ENCODE measurements at regions not wholly inside any gene's neighbourhood (a gene's known extent, or its start where the extent isn't known, plus 50 kb on each side); places are given as distances from the start of the nearest gene placed in this dataset.

GRCh38 chr11:69368119-69368880, 74.3 kb downstream of the MYEOV start:
- no peak for DNase-seq
- no peak overlapping the region for H3K27ac Mint-ChIP-seq

GRCh38 chr11:69369210-69369825, 75.4 kb downstream of the MYEOV start:
- H3K36me3 Mint-ChIP-seq, result peaks cover 0 to 5% (median 0%) of the 10 kb centered on the region in 3 donors
- POLR2A ChIA-PET, result no interaction called here
- DNase-seq (no peak), ATAC-seq (no peak)
- H3K27ac Mint-ChIP-seq, result no peak overlapping the region
- peaks cover 0 to 10% (median 0%) of the 10 kb centered on the region in 4 donors for H3K4me1 Mint-ChIP-seq
- peaks cover 0 to 5% (median 0%) of the 10 kb centered on the region in 9 donors for H3K9me3 Mint-ChIP-seq
- H3K27me3 Mint-ChIP-seq, result peaks cover 0 to 17% (median 2%) of the 10 kb centered on the region in 5 donors
- H3K4me3 Mint-ChIP-seq, result no peak overlapping the region

More at GRCh38 chr11:69368119-69368880, 74.3 kb downstream of the MYEOV start:
- peaks cover 0 to 10% (median 0%) of the 10 kb centered on the region in 4 donors for H3K4me1 Mint-ChIP-seq
- H3K27me3 Mint-ChIP-seq, result peaks cover 0 to 17% (median 2%) of the 10 kb centered on the region in 5 donors
- no peak overlapping the region for H3K4me3 Mint-ChIP-seq
- H3K9me3 Mint-ChIP-seq, result peaks cover 0 to 5% (median 0%) of the 10 kb centered on the region in 9 donors
- no peak for ATAC-seq
- POLR2A ChIA-PET, result no interaction called here
- H3K36me3 Mint-ChIP-seq, result peaks cover 0 to 5% (median 0%) of the 10 kb centered on the region in 3 donors

- no peak overlapping the region for H3K27ac Mint-ChIP-seq
- DNase-seq (no peak), ATAC-seq (no peak)
- H3K9me3 Mint-ChIP-seq, result peaks cover 0 to 5% (median 0%) of the 10 kb centered on the region in 9 donors
- H3K4me1 Mint-ChIP-seq, result peaks cover 0 to 10% (median 0%) of the 10 kb centered on the region in 4 donors
- H3K36me3 Mint-ChIP-seq, result peaks cover 0 to 5% (median 0%) of the 10 kb centered on the region in 3 donors
- no peak overlapping the region for H3K4me3 Mint-ChIP-seq
- POLR2A ChIA-PET, result no interaction called here
- H3K27me3 Mint-ChIP-seq, result peaks cover 0 to 17% (median 2%) of the 10 kb centered on the region in 5 donors
These were observed 76.0 kb downstream of the MYEOV start for GRCh38 chr11:69369945-69370344.

- POLR2A ChIA-PET, result no interaction called here
- peaks cover 0 to 17% (median 2%) of the 10 kb centered on the region in 5 donors for H3K27me3 Mint-ChIP-seq
- H3K27ac Mint-ChIP-seq, result no peak overlapping the region
- peaks cover 0 to 5% (median 0%) of the 10 kb centered on the region in 9 donors for H3K9me3 Mint-ChIP-seq
- peaks cover 0 to 10% (median 0%) of the 10 kb centered on the region in 4 donors for H3K4me1 Mint-ChIP-seq
- peaks cover 0 to 5% (median 0%) of the 10 kb centered on the region in 3 donors for H3K36me3 Mint-ChIP-seq
- H3K4me3 Mint-ChIP-seq, result no peak overlapping the region
- ATAC-seq (no peak), DNase-seq (no peak)
These were observed 77.2 kb downstream of the MYEOV start for GRCh38 chr11:69370984-69371709.

GRCh38 chr11:69371731-69372588, 78.0 kb downstream of the MYEOV start:
- peaks cover 0 to 10% (median 0%) of the 10 kb centered on the region in 4 donors for H3K4me1 Mint-ChIP-seq
- DNase-seq (peak in 1 of 10 donors; percentile 51), ATAC-seq (no peak)
- H3K9me3 Mint-ChIP-seq, result peaks cover 0 to 5% (median 0%) of the 10 kb centered on the region in 9 donors
- POLR2A ChIA-PET, result no interaction called here
- H3K27me3 Mint-ChIP-seq, result peaks cover 0 to 17% (median 2%) of the 10 kb centered on the region in 5 donors
- peaks cover 0 to 5% (median 0%) of the 10 kb centered on the region in 3 donors for H3K36me3 Mint-ChIP-seq
- H3K27ac Mint-ChIP-seq, result no peak overlapping the region
- H3K4me3 Mint-ChIP-seq, result no peak overlapping the region

- no peak overlapping the region for H3K27ac Mint-ChIP-seq
- H3K4me3 Mint-ChIP-seq, result no peak overlapping the region
- H3K4me1 Mint-ChIP-seq, result peaks cover 0 to 10% (median 0%) of the 10 kb centered on the region in 4 donors
- no peak for ATAC-seq
- H3K9me3 Mint-ChIP-seq, result peaks cover 0 to 5% (median 0%) of the 10 kb centered on the region in 9 donors
- peaks cover 0 to 17% (median 2%) of the 10 kb centered on the region in 5 donors for H3K27me3 Mint-ChIP-seq
- POLR2A ChIA-PET, result no interaction called here
- DNase-seq, result peak in 2 of 10 donors; percentile 12 to 56
- peaks cover 0 to 5% (median 0%) of the 10 kb centered on the region in 3 donors for H3K36me3 Mint-ChIP-seq
These were observed 78.8 kb downstream of the MYEOV start for GRCh38 chr11:69372589-69373250.

GRCh38 chr11:69373251-69373635, 79.3 kb downstream of the MYEOV start:
- DNase-seq, result no peak
- POLR2A ChIA-PET, result interaction anchor here (0.7 kb wide), 1 partner anchor 9 kb away, joined by 5 read pairs; no protein-coding TSS in a partner anchor
- H3K36me3 Mint-ChIP-seq, result peaks cover 0 to 5% (median 0%) of the 10 kb centered on the region in 3 donors
- H3K4me3 Mint-ChIP-seq, result no peak overlapping the region
- ATAC-seq, result no peak
- H3K4me1 Mint-ChIP-seq, result peaks cover 0 to 10% (median 0%) of the 10 kb centered on the region in 4 donors
- H3K9me3 Mint-ChIP-seq, result peaks cover 0 to 5% (median 0%) of the 10 kb centered on the region in 9 donors
- peaks cover 0 to 17% (median 2%) of the 10 kb centered on the region in 5 donors for H3K27me3 Mint-ChIP-seq
- no peak overlapping the region for H3K27ac Mint-ChIP-seq

GRCh38 chr11:69374110-69374945, 80.4 kb downstream of the MYEOV start:
- no peak overlapping the region for H3K4me3 Mint-ChIP-seq
- peaks cover 0 to 12% (median 0%) of the 10 kb centered on the region in 4 donors for H3K4me1 Mint-ChIP-seq
- no peak overlapping the region for H3K27ac Mint-ChIP-seq
- POLR2A ChIA-PET, result no interaction called here
- peak in 1 of 10 donors; percentile 14 for DNase-seq
- H3K36me3 Mint-ChIP-seq, result peaks cover 0 to 5% (median 0%) of the 10 kb centered on the region in 3 donors
- peaks cover 0 to 5% (median 0%) of the 10 kb centered on the region in 9 donors for H3K9me3 Mint-ChIP-seq
- ATAC-seq, result no peak
- peaks cover 0 to 17% (median 2%) of the 10 kb centered on the region in 5 donors for H3K27me3 Mint-ChIP-seq

- H3K27me3 Mint-ChIP-seq, result peaks cover 0 to 13% (median 2%) of the 10 kb centered on the region in 5 donors
- POLR2A ChIA-PET, result no interaction called here
These were observed 81.0 kb downstream of the MYEOV start for GRCh38 chr11:69374946-69375310.

GRCh38 chr11:69375316-69376154, 81.6 kb downstream of the MYEOV start:
- Mint-ChIP-seq H3K9me3 (peaks cover 0 to 1% (median 0%) of the 10 kb centered on the region in 9 donors), H3K36me3 (no peaks in the 10 kb centered on the region), H3K4me1 (peaks cover 0 to 8% (median 0%) of the 10 kb centered on the region in 4 donors), H3K4me3 (no peak overlapping the region), H3K27me3 (peaks cover 0 to 11% (median 2%) of the 10 kb centered on the region in 5 donors), H3K27ac (no peak overlapping the region)
- POLR2A ChIA-PET, result no interaction called here
- DNase-seq (peak in 1 of 10 donors; percentile 41), ATAC-seq (no peak)

More at GRCh38 chr11:69374946-69375310, 81.0 kb downstream of the MYEOV start:
- peaks cover 0 to 1% (median 0%) of the 10 kb centered on the region in 3 donors for H3K36me3 Mint-ChIP-seq
- peak in 1 of 10 donors; percentile 15 for DNase-seq
- ATAC-seq, result no peak
- no peak overlapping the region for H3K27ac Mint-ChIP-seq
- H3K4me3 Mint-ChIP-seq, result no peak overlapping the region
- H3K4me1 Mint-ChIP-seq, result peaks cover 0 to 9% (median 0%) of the 10 kb centered on the region in 4 donors
- H3K9me3 Mint-ChIP-seq, result peaks cover 0 to 1% (median 0%) of the 10 kb centered on the region in 9 donors
